Stimulated activated CD8-positive, alpha-beta memory T cell treated with anti-CD3 and anti-CD28 coated beads, Interleukin-4, amount 100 ng/mL, for 4 hours (primary cell): ENCODE measurements at regions not wholly inside any gene's neighbourhood (a gene's known extent, or its start where the extent isn't known, plus 50 kb on each side); places are given as distances from the start of the nearest gene placed in this dataset.
"Not testable (repeated sequence)": the region's sequence is repeated elsewhere in the genome, so short reads cannot be mapped to it uniquely, and the experiment has no call there.

Source experiments
- DNase-seq, 2 donors: peaks; one replicate each; pipeline ENCODE4 v3.0.0-alpha.2; 2020; ENCODE audit warnings: low read depth in 2 of 2, low spot score in 1 of 2

- no peak for DNase-seq
Measured at GRCh38 chr1:157369808-157370521, 182.3 kb downstream of the FCRL5 start.

DNA sequence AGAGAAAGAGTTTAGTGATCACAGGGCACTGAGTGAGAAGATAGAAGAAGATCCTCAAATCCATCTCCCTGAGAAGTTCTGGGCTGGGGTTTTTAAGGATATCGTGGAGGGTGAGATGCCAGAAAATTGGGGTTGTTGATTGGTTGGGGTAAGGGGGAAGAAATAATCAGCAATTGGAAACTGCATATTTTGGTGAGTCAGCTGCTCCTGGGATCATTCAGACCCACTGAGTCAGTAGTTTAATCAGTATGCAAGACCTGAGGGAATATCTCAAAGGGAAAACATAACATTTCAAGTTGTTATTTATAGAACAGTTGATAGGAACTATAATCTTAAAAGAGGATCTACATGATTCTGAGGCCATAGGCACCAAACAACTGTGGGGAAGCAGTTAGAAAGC lies 183.4 kb downstream of the FCRL5 start:
- DNase-seq = not testable (repeated sequence)

GRCh38 chr1:157368363-157368762 lies 184.0 kb downstream of the FCRL5 start:
- no peak for DNase-seq

- no peak for DNase-seq
Measured at GRCh38 chr1:157367870-157368269, 184.4 kb downstream of the FCRL5 start.

DNA sequence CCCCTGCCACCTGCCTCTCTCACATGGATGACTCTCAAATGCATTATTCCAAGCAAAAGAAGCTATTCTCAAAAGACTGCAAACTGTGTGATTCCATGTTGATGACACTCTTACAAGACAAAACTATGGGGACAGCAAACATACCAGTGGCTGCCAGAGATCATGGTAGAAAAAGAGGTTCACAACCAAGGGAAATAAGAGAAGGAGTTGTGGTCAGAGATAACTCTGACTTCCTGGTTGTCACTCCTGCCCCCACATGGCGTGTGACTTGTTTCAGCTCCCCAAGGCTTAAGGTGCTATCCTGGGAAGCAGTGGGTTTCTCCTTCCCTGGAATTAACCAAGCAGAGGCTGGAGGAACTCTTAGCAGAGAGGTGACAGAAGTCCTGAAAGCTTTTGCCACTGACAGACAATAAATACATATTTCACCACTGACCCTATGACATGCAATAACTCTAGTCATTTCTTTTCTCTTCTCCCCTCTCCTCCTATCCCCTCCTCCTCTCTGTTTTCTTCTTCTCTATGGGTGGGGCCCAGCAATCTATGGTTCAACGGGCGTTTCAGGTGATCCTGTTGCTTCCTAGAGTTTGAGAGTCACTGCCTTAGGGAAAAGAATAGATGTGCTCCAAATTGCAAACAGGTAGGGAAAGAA lies 185.1 kb downstream of the FCRL5 start:
- DNase-seq = no peak

DNA sequence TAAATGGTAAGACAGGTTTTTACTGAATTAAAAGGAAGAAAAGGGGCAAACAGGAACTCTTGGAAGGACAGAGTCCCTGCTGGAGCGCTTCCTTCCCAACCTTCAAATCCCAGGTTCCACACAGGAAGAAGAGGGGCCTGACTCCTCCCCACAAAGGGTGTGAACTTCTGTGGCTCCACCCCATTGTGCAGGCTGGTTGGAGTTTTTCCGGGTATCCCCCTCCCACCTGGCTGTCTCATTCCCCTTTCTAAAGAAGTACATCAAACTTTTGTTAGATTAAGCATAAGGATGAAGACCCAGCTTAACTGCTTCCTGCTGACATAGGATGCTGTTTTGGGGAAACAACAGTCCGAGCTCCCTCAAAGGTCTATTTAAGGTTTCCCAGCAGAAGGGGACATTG lies 187.7 kb downstream of the FCRL5 start:
- DNase-seq = no peak

DNA sequence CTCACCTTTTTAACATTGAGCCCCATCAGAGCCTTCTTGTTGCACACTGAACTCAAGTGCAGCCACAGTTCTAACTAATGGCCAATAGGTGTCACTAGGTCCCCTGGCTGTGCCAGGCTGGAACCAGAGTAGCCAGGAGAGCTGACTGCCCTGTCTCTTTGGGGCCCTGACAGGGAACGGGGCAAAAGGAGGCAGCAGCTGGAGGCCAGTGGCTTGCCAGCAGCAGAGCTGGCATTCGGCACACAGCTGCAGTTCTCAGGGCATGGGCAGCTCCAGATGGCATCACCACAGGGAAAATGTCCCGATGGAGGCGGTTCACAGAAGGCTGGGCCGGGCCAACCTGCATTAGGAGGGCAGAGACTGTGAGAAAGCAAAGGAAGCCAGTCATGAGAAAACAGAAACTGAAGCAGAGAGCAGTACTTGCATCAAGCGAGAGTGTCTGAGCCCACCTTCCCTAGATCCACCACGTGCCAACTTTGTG lies 188.6 kb downstream of the FCRL5 start:
- no peak for DNase-seq

GRCh38 chr1:157360023-157360390 lies 192.3 kb downstream of the FCRL5 start:
- no peak for DNase-seq

GRCh38 chr1:157359314-157360022 lies 192.8 kb downstream of the FCRL5 start:
- no peak for DNase-seq

DNA sequence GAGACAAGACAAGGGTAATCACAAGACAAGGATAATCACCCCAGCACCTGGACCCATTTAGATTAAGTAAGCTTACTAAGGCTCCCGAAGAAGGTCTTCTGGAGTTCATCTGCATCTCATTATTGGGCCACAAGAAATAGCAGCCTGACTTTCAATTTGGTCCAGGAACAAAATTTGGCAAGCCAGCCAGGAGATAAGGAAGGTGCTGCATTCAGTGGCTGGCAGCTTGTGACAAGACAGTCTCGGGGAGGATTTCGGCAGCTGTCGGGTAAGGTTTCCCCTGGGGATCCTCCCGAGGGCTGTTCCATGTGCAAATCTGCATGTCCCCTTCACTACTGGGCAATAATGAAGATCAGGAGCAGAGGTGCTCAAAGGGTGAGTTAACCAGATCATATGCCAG lies 195.2 kb downstream of the FCRL5 start:
- DNase-seq = no peak

DNA sequence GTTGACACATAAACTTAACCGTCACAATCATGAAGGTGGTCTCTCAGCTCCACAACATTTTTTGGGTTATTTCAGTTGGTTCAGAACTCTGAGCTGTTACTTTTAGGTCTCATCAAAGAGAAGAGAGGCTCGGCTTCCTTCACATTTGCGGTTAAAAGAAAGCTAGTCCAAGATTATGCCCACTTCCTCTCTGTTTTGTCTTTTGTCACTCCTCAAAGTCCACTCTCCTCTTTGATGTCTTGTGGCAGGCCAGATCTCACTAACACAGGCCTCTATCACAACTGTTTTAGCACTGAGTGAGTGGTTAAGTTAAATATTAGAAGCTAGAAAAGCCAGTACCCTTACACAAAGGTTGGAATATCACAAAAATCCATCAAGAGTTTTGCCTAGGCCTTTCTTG lies 195.7 kb downstream of the FCRL5 start:
- no peak for DNase-seq

GRCh38 chr1:157353546-157353945 lies 198.8 kb downstream of the FCRL5 start:
- no peak for DNase-seq

DNA sequence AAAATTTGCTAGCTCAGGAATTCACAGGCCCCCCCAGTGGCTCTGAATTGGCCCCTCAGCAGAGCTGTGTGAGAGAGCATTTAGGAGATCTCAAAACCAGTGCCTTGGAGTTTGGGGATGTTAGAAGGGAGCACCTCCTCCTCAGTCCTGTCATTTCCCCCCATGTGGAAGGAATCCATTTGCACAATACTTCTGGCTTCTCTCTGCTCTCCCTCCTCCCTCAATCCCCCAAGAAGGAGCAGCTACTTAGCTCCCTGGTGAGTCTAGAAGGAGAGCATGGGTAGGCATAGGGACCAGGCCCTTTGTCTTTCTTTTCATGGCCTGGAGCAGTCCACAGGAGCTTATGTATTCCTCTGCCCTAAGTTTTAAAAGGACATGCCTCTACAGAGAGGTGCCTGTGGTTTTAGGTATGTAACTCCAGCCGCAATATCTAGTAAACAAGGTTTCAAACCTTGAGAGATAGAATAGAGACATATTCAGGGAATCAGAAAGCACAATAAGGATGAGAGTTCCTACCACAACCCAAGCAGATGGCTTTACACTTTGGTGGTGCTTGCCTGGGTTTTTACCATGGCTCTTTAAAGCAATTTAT lies 199.4 kb downstream of the FCRL5 start:
- DNase-seq = no peak

- DNase-seq = no peak
Measured at GRCh38 chr1:157352216-157352615, 200.1 kb downstream of the FCRL5 start.

DNA sequence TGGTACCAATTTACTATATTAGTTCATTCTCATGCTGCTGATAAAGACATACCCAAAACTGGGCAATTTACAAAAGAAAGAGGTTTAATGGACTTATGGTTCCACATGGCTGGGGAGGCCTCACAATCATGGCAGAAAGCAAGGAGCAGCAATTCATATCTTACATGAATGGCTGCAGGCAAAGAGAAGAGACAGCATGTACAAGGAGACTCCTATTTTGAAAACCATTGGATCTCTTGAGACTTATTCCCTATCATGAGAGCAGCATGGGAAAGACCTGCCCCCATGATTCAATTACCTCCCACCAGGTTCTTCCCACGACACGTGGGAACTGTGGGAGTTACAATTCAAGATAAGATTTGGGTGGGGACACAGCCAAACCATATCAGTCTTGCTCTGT lies 200.5 kb downstream of the FCRL5 start:
- not testable (repeated sequence) for DNase-seq

DNA sequence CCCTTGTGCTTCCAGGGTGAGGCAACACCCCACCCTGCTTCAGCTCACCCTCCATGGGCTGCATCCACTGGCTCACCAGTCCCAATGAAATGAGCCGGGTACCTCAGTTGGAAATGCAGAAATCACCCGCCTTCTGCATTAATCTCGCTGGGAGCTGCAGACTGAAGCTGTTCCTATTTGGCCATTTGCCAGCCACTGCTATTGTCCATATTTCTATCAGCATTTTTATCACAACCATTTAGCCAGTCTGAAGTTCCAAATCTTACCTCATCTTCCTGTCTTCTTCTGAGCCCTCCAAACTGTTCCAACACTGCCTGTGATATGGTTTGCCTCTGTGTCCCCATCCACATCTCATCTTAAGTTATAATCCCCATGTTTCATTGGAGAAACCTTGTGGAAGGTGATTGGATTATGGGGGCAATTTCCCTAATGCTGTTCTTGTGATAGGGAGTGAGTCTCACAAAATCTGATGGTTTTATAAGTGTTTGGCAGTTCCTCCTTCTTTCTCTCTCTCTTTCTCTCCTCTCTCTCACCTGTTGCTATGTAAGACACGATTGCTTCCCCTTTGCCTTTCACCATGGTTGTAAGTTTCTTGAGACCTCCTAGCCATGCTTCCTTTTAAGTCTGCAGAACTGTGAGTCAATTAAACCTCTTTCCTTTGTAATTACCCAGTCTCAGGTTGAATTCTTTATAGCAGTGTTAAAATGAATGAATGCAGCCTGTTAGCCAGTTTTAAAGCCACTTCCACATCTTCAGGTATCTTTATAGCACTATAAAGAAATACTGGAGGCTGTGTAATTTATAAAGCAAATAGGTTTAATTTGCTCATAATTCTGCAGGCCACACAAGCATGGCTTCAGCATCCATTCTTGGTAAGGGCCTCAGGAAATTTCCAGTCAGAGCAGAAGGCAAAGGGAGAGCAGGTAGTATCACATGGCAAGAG lies 203.5 kb downstream of the FCRL5 start:
- no peak for DNase-seq

GRCh38 chr1:157347506-157347905 lies 204.8 kb downstream of the FCRL5 start:
- DNase-seq = no peak

- DNase-seq = not testable (repeated sequence)
Measured at GRCh38 chr1:157337785-157338184, 199.6 kb upstream of the ETV3 start.

GRCh38 chr1:157335056-157335455 lies 196.9 kb upstream of the ETV3 start:
- DNase-seq = no peak

DNA sequence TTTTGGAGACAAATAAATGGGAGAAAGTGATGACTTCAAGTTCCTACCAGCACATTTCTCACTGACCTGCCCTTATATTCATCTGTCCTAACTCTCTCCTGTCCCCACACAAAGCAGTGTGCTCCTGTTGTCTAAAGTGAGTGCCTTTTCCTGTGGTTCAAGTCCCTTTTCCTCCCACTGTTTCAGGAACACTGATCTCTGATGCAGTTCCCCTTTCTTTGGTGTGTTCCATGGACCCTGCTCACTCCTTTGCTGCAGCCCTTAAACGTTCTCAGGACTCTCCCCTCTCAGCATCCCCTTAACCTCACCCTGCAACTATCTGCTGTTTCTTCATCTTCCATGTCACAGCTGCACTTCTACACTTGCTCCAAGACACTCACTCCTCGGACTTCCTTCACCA lies 195.8 kb upstream of the ETV3 start:
- DNase-seq = no peak

GRCh38 chr1:157330177-157330576 lies 192.0 kb upstream of the ETV3 start:
- not testable (repeated sequence) for DNase-seq
